PFSK-1 (cell line): ENCODE measurements at regions not wholly inside any gene's neighbourhood (a gene's known extent, or its start where the extent isn't known, plus 50 kb on each side); places are given as distances from the start of the nearest gene placed in this dataset.

ENCODE experiments used
- POLR2AphosphoS5 ChIP-seq: IDR thresholded peaks from 2 replicates; pipeline ENCODE4 v1.6.1; 2012; ENCODE audit warnings: low read depth, mild to moderate bottlenecking, control low read depth, low read length, moderate library complexity
- TAF1 ChIP-seq: IDR thresholded peaks from 2 replicates; pipeline ENCODE4 v1.6.1; 2012; ENCODE audit warnings: low read length, control low read depth, borderline replicate concordance; ENCODE audit not compliant: insufficient read depth
- TF ChIP-seq, protein P1 (sequence below), 2 experiments: IDR thresholded peaks; 2 replicates each; pipeline versions ENCODE4 v1.6.1 to v1.8.0; 2011 to 2012; ENCODE audit warnings: low read depth in 2 of 2, low read length in 2 of 2, control low read depth in 1 of 2, inconsistent platforms in 1 of 2, mild to moderate bottlenecking in 1 of 2, moderate library complexity in 1 of 2; ENCODE audit not compliant: insufficient read depth in 1 of 2

DNA sequence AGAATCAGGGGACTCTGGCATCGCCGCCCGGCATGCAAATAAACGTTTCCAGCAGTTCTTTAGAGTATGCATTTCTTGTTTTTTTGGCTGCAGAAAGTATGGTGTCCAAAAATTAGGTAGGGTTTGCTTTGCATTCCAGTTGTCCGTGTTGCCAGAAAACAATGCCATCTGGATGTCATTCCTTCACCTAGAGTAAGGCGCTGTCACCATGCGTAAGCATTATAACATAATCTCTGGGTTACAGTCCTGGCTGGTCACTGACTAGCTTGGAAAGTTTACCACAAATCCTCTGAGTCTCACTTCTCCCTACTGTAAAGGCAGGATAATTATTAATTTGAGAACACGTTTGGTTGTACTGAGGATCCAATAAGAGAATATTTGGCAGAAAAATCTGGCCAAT lies 457.7 kb downstream of the XYLT1 start:
- no peak for TF ChIP-seq POLR2AphosphoS5
- no peak for TF ChIP-seq TAF1
- TF ChIP-seq, protein P1, sequence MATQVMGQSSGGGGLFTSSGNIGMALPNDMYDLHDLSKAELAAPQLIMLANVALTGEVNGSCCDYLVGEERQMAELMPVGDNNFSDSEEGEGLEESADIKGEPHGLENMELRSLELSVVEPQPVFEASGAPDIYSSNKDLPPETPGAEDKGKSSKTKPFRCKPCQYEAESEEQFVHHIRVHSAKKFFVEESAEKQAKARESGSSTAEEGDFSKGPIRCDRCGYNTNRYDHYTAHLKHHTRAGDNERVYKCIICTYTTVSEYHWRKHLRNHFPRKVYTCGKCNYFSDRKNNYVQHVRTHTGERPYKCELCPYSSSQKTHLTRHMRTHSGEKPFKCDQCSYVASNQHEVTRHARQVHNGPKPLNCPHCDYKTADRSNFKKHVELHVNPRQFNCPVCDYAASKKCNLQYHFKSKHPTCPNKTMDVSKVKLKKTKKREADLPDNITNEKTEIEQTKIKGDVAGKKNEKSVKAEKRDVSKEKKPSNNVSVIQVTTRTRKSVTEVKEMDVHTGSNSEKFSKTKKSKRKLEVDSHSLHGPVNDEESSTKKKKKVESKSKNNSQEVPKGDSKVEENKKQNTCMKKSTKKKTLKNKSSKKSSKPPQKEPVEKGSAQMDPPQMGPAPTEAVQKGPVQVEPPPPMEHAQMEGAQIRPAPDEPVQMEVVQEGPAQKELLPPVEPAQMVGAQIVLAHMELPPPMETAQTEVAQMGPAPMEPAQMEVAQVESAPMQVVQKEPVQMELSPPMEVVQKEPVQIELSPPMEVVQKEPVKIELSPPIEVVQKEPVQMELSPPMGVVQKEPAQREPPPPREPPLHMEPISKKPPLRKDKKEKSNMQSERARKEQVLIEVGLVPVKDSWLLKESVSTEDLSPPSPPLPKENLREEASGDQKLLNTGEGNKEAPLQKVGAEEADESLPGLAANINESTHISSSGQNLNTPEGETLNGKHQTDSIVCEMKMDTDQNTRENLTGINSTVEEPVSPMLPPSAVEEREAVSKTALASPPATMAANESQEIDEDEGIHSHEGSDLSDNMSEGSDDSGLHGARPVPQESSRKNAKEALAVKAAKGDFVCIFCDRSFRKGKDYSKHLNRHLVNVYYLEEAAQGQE (IDR thresholded peaks at IDR 0.05; ENCODE audit: insufficient read depth in 1 of 2, low read depth in 2 of 2, low read length in 2 of 2) = no peak
